ENCODE measurements at regions not wholly inside any gene's neighbourhood (a gene's known extent, or its start where the extent isn't known, plus 50 kb on each side); places are given as distances from the start of the nearest gene placed in this dataset.
"Not testable (repeated sequence)": the region's sequence is repeated elsewhere in the genome, so short reads cannot be mapped to it uniquely, and the experiment has no call there.

- no peak for DNase-seq (ENCODE audit: low spot score)
Observed at GRCh38 chr4:148857973-148858534, 415.8 kb upstream of the NR3C2 start.

GRCh38 chr4:148857239-148857972, 415.2 kb upstream of the NR3C2 start:
- no peak for DNase-seq (ENCODE audit: low spot score)

GRCh38 chr4:148854203-148854602, 412.0 kb upstream of the NR3C2 start:
- DNase-seq (ENCODE audit: low spot score): no peak

GRCh38 chr4:148852092-148852699, 410.0 kb upstream of the NR3C2 start:
- no peak for DNase-seq (ENCODE audit: low spot score)

- no peak for DNase-seq (ENCODE audit: low spot score)
Observed at GRCh38 chr4:148850257-148850995, 408.2 kb upstream of the NR3C2 start.

- DNase-seq (ENCODE audit: low spot score): no peak
Observed at GRCh38 chr4:148849581-148849980, 407.4 kb upstream of the NR3C2 start.

GRCh38 chr4:148847544-148848255, 405.5 kb upstream of the NR3C2 start:
- DNase-seq (ENCODE audit: low spot score): no peak

GRCh38 chr4:148845609-148846008, 403.4 kb upstream of the NR3C2 start:
- no peak for DNase-seq (ENCODE audit: low spot score)

- no peak for DNase-seq (ENCODE audit: low spot score)
Observed at GRCh38 chr4:148843625-148844024, 401.4 kb upstream of the NR3C2 start.

- DNase-seq (ENCODE audit: low spot score): no peak
Observed at GRCh38 chr4:148842843-148843242, 400.6 kb upstream of the NR3C2 start.

GRCh38 chr4:148837571-148837970, 395.4 kb upstream of the NR3C2 start:
- DNase-seq (ENCODE audit: low spot score): not testable (repeated sequence)

- DNase-seq (ENCODE audit: low spot score): no peak
Observed at GRCh38 chr4:148834804-148835631, 392.8 kb upstream of the NR3C2 start.

GRCh38 chr4:148831945-148832344, 389.7 kb upstream of the NR3C2 start:
- no peak for DNase-seq (ENCODE audit: low spot score)

- no peak for DNase-seq (ENCODE audit: low spot score)
Observed at GRCh38 chr4:148828291-148828690, 386.1 kb upstream of the NR3C2 start.

GRCh38 chr4:148827781-148828180, 385.6 kb upstream of the NR3C2 start:
- no peak for DNase-seq (ENCODE audit: low spot score)

GRCh38 chr4:148823419-148823769, 381.2 kb upstream of the NR3C2 start:
- no peak for DNase-seq (ENCODE audit: low spot score)

GRCh38 chr4:148822572-148823418, 380.6 kb upstream of the NR3C2 start:
- no peak for DNase-seq (ENCODE audit: low spot score)

GRCh38 chr4:148814030-148814429, 371.8 kb upstream of the NR3C2 start:
- DNase-seq (ENCODE audit: low spot score): no peak

- no peak for DNase-seq (ENCODE audit: low spot score)
Observed at GRCh38 chr4:148813289-148813688, 371.1 kb upstream of the NR3C2 start.

- no peak for DNase-seq (ENCODE audit: low spot score)
Observed at GRCh38 chr4:148812101-148812500, 369.9 kb upstream of the NR3C2 start.

Measured in activated CD4-positive, alpha-beta T cell treated with anti-CD3 and anti-CD28 coated beads, Interleukin-2, Interleukin-4, amounts not matched to agents 100 ng/mL and 50 ng/mL, durations not matched to agents 16 hours and 8 hours (primary cell).